NOMO-1 treated with dmso at 0.1 percent for 144 hours (cell line): ENCODE measurements at regions not wholly inside any gene's neighbourhood (a gene's known extent, or its start where the extent isn't known, plus 50 kb on each side); places are given as distances from the start of the nearest gene placed in this dataset.
"Not testable (repeated sequence)": the region's sequence is repeated elsewhere in the genome, so short reads cannot be mapped to it uniquely, and the experiment has no call there.

Experiments
- DNase-seq: peaks from one replicate; lab custom pipeline; 2025; ENCODE audit not compliant: unreplicated experiment; lab: John Stamatoyannopoulos, UW

DNA sequence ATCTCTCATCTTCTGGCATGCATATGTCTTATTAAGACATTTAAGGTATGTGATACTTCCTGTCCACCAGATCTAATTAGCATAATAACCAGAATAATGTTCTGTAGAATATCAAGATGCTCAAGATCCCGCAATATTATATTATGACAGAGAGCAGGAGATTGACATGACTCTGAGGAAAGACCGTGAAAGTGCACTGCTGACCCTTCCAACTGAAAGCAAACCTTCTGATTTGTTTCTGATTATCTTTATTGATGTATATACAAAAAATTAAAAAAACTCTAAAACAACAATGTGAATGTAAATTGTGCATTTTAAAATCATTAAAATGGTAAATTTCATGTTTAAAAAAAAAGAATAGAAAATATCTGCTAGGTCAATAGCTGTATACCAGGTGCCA is 184.4 kb upstream of the TMEM45B start:
- no peak for DNase-seq

DNA sequence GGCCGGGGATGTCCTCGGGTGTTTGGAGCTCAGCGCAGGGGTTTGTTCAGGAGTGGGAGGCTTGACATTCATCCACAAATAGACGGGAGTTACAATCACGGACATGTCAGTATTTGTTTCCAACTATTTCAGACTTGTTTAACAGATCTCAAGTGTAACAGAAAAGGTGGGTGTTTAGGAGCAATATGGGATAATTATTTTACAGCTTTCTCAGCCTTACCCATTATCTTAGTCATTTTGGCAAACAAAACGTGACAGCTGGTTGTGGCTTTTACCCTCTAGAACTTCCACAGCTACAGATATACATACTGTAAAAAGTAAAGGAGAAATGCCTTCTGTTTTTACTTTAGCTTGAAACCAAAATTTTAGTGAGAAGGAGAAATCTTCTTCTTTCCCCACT is 178.7 kb upstream of the TMEM45B start:
- DNase-seq = no peak

DNA sequence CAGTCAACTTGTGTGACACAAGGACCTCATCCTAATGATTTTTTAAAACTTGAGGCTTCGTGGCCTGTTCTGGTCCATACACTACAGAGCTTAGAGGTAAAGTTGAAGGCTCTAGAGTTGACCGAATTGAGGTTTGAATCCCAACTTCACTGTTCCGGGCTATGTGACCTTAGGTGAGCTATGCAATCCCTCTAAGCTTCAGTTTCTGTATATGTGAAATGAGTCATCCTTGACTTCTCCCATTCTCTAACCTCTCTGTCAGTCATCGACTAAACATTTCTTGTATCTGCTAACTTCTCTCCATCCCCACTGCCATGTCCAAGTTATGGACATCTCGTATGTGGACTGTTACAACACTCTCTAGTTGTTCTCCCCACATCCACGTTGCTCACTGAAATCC is 178.2 kb upstream of the TMEM45B start:
- no peak for DNase-seq

DNA sequence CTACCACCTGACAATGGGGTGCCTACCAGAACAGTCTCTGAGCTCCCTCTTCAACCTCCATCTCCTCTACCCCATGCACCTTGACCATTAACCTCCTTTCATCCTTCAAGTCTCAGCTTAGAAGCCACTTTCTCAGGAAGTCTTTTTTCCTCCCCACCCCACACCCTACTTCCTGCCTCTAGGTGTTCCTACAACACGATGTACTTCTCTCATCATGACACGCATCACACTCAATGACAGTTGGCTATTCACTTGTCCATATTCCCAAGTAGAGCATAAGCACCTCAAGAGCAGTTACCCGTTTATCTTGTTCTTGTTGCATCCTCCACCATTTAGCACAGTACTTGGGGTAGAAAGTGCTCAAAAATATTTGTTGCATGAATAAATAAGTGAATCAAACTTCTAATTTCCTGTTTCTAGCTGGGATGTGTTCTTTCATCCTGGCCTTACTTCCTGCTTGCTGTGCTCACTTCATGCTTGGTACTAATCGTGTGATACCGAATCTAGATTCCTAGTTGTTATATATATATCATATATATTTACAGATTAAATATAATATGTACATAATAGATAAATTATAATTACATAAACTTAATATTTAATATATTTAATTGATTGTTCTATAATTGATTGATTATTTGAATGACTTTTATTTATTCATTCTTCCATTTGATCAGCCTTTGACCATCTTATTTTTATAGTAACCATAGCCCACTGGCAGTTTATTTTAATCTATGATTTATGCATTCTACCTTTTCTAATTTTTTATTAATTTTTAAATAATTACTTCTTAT is 177.5 kb upstream of the TMEM45B start:
- no peak for DNase-seq

DNA sequence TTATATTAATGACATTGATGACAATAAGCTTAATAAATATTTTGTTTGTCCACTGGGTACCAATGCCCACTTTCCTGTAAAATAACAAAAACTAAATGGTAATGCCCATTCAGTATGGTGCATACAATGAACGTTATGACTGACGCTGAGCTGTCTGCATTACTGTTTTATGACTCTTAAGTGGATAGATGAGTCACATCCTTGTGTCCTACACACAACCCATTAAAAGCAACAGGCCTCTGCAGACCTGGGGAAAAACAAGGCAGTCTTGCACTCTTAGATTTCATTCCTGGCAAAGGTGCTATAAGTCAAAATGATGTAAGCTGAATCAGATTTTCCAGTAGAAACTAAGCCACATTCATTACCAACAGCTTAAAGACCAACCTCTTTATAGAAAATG is 176.3 kb upstream of the TMEM45B start:
- DNase-seq = no peak

DNA sequence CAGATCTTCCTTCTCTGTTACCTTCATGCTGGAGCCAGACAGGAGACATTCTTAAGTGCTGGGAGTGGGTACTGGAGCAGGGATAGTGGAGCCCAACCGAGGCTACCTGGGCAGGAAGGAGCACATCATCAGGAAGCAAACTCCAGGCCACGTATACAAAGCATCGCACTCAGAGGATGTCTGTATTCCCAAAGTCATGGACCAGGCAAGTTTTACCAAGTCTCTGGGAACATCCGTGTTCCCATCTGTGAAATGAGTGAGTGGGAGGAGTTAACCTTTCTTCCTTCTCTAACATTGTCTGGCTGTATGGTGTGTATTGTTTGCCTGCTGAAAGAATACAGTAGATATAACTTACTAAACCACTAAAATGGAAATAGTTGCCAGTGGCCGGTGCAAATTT is 175.0 kb upstream of the TMEM45B start:
- no peak for DNase-seq

DNA sequence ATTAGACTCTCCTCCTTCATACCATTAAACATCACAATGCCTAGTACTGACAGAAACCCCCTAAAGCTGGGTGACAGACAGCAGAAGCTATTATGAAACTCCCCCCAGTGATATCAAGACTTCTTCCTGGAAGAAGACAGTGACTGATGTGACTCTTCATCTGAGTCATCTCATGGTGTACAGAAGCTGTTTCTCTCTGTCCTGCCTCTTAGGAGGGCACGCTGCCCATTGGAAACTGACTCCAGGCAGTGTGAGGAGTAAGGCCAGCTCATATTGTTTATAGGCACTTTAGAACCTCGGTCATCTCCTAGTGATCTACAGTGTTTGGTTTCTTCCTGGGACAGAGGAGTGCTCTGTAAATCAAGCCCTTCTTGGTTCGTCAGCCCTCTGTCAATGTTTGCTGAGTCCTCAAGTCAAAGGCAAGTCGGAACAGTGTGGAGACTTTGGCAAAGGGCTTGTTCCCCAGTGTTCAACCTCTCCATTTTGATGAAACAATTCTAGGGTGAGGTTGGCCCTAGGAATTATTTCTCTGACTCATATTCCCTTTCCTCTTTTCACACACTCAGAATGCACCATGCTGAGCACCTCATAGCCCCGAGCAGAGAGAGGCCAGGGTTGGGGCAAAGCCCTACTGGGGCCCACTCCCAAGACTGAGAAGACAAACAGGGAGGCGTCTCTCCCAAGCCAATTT is 172.5 kb upstream of the TMEM45B start:
- no peak for DNase-seq

DNA sequence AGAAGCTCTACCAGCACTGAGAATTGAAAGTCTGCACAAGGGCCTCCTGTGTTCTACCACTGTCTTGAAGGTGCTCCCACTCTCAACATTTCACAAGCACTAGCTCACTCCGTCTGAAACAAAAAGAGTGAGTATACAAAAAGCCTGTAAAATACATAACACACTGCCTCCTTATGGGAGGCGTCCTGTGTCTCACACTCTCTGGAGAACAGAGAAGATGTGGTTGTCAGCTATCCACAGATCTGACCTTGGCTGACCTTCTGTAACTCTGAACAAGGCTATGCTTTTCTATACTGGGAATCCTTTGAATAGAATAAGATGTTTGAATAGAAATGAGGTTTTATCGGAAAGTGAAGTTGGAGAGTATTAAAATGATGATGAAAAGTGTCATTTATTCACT is 171.3 kb upstream of the TMEM45B start:
- DNase-seq = no peak

DNA sequence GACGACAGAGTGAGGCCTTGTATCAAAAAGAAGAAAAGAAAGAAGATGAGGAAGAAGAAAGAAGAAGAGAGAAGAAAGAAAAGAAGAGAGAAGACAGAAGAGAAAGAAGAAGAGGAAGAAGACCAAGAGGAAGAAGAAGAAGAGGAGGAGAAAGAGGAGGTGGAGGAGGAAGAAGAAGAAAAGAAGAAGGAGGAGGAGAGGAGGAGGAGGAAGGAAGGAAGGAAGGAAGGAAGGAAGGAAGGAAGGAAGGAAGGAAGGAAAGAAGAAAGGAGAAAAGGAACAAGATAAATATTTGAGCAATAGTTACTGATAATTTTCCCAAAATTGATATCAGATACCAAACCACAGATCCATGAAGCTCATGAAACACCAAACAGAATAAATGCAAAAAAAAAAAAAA is 169.7 kb upstream of the TMEM45B start:
- no peak for DNase-seq

DNA sequence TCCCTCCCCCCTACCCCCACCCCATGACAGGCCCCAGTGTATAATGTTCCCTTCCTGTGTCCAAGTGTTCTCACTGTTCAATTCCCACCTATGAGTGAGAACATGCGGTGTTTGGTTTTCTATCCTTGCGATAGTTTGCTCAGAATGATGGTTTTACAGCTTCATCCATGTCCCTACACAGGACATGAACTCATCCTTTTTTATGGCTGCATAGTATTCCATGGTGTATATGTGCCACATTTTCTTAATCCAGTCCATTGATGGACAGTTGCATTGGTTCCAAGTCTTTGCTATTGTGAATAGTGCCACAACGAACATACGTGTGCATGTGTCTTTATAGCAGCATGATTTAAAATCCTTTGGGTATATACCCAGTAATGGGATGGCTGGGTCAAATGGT is 165.6 kb upstream of the TMEM45B start:
- DNase-seq = not testable (repeated sequence)

DNA sequence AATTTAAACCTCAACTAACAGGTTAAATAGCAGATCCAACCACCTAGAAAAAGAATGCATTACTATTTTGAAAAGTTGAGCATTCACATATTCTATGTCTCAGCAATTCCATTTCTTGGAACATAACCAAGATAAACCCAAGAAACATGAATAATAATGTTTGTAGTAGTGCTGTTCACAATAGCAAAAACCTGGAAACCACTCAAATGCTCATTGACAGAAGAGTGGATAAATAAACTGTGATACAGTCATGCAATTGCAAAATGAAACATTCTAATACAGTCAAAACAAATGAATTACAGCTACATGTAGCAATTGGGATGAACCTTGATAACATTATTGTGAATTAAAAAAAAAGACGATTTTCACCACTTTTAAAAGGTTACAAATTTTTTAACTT is 162.8 kb upstream of the TMEM45B start:
- DNase-seq = no peak

DNA sequence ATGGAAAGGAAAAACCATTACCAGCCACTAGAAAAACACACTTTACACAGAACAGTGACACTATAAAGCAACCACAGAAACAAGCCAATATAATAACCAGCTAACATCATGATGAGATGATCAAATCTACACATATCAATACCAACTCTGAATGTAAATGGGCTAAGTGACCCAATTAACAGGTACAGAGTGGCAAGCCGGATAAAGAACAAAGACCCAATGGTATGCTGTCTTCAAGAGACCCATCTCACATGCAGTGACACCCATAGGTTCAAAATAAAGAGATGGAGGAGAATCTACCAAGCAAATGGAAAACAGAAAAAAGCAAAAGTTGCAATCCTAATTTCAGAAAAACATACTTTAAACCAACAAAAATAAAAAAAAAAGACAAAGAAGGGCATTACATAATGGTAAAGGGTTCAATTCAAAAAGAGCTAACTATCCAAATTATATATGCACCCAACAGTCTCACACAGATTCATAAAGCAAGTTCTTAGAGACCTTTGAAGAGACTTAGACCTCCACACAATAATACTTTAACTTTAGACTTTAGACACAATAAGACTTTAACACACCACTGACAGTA is 160.3 kb upstream of the TMEM45B start:
- no peak for DNase-seq

DNA sequence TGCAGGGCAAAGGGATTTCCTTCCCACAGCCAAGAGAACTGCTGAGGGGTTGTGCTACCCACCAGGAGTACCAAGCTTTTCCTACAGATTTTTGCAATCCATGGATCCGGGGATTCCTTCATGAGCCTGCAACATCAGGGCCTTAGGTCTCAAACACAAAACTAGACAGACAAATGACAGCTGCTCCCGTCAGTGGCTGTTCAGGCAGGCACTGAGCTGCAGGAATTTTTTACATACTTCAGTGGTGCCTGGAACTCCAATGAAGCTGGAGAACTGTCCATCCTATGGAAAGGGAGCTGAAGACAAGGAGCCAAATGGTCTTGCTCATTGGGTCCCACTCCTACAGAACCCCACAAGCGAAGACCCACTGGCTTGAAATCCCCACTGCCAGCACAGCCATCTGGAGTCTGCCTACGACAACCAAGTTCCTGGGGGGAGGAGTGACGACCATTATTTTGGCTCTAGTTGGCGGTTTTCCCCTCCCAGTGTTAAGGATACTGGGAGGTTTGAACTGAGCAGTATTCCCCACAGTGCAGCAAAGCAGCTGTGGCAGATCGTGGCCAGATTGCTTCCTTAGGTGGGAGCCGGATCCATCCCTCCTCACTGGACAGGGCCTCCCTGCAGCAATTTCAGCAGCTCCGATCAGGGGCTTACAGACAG is 157.7 kb upstream of the TMEM45B start:
- DNase-seq = no peak

DNA sequence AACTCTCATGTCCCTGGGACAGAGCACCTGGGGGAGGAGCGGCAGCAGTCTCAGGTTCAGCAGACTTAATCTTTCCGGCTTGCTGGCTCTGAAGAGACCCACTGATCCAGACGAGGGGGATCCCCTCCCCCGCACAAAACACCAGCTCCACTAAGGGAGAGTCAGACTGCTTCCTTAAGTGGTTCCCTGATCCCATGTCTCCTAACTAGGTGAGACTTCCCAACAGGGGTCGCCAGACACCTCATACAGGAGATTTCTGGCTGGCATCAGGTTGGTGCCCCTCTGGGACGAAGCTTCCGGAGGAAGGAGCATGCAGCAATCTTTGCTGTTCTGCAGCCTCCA is 157.2 kb upstream of the TMEM45B start:
- no peak for DNase-seq

DNA sequence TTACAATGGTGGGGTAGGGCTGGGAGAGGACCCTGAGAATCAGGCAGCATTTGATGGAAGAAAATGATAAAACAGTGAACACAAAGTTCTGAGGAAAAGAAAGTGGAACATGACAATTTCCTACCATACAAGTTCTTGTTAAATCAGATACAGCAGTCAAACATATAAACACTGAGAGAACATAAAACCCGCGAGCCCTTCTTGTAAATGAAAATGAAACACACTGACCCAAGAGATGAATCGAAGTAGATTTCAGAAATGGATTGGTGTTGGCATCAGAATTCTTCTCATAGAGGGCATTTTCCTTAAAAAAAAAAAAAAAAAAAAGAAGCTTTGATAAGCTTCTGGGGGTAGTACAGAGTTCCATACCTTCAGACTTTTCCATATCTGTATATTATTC is 134.7 kb upstream of the TMEM45B start:
- DNase-seq = no peak

DNA sequence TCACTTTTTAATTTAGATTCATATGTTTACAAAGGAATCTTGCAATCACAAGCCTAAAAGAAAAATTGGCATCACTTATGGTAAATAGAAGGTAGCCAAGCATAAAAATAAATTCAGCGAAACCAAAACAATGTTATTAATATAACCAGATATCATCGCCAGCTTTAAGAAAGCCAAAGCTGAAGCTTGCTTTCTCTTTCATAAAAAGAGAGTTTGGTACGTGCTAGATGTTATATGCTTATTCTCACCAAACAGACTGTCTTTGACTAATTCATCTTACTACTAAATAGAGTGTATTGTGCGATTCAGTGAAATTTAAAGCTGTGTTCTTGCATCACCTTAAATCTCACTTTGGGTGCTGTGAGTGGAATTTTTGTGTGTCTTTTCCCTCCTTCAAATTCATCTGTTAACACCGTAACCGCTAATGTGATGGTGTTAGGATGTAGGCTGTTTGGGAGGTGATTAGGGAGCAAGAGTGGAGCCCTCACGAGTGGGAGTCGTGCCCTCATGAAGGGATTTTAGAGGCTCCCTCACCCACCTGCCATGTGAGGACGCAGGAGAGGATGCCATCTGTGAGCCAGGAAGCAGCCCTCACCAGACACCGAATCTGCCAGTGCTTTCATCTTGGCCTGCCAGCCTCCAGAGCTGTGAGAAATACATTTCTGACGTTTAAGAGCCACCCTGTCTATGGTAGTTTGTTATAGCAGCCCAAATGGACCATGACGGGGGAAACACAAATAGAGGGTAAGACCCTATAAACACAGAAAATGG is 134.1 kb upstream of the TMEM45B start:
- DNase-seq = no peak

DNA sequence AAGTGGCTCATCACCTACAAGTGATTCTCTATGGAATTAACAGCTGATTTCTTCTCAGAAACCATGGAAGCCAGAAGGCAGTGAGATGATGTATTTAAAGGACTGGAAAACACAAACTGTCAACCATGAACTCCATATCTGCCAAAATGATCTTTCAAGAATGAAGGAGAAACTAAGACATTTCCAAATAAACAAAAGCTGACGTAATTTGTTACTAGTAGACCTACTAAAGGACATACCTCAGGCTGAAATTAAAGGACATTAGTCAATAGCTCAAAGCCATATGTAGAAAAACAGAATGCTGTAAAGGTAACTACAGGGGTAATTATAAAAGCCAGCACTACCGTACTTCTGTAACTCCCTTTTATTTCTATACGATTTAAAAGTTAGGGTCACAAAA is 129.4 kb upstream of the TMEM45B start:
- DNase-seq = no peak

DNA sequence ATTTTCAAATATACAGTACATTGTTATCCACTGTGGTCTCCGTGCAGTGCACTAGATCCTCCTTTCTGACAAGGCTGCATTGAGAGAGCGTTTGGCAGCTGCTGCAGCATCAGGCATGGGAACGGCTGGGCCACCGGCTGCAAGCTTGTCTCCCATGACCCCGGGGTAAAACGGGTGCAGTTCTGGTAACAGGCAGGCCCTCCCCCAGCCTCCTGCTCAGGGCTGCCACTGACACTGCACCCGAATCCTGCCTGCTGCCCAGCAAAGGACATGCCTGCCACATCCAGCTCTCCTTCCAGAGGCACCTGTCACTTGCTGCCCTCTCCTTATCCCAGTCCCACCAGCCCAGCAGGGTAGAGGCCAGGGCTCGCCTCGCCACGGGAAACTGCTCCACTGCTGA is 124.5 kb upstream of the TMEM45B start:
- no peak for DNase-seq

DNA sequence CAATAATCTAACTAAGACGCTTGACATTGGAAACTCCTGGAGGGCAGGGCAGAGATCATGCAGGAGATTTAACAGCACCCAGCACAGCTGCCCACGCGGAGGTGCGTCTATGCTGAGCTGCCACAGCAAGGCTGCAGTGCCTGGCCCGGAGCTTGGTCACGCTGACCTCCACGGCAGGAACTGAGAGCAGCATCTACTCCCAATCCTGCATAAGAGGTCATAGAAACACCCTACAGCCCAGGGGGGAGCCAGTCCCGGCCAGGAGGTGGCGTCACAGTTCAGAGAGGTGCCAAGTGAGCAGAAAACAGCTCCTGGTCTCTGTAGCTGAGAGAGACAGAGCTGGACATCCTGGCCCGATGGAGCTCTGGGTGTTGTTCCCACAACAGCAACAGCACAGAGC is 121.1 kb upstream of the TMEM45B start:
- no peak for DNase-seq

DNA sequence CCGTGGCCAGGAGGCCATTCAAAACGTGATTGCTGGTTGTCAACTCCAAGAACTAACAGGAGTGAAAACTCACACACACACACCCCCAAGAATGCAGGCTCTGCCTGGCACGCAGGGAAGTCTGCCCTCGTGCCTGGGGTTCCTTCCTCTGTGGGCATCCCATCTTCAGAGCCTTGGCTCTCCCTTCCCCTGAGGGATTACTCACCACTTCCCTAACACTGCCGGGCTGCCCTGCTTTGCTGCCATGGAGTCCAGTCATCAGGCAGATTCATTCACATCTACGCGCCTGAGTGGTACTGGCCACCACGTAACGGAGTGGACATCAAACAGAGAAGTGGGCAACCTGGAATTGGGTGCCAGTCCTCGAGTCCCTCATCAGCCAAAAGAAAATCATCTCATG is 120.7 kb upstream of the TMEM45B start:
- DNase-seq = no peak

DNA sequence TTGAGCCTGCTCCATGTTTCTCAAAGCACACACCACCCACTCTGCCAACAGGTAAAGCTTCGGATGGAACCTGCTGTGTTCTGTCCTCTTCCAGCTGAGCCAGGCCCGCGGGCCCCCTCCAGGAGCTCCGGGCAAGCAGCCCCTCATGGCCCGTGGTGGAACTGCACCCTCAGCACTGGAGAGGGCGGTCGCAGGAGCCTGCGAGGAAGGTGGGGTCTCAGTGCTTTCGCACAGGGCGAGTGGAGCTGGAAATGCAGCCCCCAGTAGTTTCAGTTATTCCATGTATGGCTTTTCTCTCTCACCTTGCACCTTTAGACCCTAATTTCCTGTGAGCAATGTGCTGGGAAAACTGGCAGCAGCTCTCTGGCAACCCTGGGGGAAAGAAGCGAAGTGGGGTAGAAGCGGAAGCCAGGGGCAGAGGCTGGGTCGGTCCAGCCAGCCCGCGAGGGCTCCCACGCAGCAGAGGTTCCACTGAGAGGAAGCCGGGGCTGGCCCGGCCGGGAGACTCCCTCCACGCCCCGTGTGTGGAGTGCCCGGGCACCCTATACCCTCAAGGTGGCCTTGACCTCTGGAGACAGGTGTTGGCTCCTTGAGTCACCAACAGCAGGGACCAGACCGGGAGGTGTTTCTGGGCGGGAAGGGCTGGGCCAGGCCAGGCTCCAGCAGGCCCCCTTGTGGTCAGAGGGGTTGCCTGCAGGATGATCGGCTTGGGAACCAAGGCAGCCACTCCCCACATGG is 119.9 kb upstream of the TMEM45B start:
- no peak for DNase-seq
